ENCODE measurements at regions not wholly inside any gene's neighbourhood (a gene's known extent, or its start where the extent isn't known, plus 50 kb on each side); places are given as distances from the start of the nearest gene placed in this dataset.

DNA sequence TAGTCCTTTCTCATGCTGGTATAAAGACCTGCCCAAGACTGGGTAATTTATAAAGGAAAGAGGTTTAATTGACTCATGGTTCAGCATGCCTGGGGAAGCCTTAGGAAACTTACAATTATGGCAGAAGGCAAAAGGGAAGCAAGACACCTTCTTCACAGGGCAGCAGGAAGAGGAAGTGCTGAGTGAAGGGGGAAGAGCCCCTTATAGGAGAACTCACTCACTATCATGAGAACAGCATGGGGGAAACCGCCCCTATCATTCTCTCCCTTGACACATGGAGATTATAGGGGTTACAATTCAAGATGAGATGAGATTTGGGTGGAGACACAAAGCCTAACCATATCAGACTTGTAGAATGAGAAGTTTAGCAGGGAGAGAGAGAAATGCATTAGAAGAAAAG, 373.3 kb upstream of the DIAPH2 start:
- DNase-seq: no peak

DNA sequence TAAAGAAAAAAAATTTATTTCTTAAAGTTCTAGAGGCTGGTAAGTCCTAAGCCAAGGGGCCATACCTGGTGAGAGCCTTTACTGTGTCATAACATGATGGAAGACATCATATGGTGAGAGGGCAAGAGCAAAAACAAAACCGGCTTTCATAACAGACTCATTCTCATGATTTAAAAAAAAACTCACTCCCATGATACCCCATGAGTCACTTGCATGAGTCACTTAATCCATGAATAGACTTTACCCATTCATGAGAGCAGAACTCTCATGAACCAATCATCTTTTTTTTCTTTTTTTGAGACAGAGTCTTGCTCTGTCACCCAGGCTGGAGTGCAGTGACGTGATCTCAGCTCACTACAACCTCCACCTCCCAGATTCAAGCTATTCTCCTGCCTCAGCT, 369.7 kb upstream of the DIAPH2 start:
- no peak for DNase-seq

DNA sequence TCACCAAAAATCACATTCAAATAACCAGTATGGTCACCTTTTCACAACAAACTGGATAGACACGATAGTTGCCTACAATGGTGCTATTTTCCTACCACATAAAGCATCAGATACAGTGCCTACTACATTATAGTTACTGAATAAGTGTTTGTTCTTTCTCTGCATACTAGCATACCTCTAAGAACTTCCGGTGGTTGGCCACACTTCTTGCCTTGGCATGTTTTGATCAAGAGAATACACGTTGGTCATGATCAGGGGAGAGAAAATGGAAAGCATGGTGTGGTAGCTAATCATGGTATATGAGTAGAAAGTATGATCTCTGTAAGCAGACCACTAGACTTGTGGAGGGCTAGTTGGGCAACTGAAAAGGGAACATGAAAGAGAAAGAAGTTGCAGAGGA, 322.8 kb upstream of the DIAPH2 start:
- DNase-seq: no peak

DNA sequence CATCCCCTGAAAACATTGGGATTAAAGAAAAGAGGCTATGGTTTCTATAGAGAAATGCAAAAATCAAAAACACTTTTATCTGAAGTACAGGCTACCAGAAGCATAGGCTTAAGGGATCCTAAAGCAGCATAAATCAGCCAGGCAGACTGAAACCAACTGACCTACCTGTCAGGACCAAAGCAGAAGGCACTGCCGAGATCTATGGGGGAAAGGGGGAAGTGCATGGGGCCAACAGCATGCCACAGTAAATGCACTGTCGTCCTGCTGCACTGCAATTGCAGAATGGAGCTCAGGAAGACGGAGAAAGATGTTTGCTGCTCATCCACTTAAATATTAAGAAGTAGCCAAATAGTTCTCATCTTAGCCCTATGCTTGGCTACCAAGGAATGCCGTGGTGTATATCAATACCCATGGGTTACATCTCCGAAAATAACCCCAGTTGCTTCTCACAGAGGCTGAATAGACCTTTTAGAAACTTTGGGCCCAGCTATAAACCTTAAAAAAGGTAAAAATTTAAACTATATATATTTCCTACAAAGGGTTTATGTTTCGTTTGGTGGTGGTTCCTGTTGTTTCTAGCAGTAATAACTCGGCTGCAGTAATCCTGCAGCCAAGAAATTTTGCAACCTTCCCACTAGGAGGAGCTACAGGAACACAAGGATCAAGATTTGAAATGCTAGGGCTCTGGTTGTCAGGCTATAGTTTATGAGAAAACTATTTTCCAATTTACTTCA, 312.2 kb upstream of the DIAPH2 start:
- DNase-seq: peak; percentile 1

GRCh38 chrX:96373047-96373355, 311.6 kb upstream of the DIAPH2 start:
- no peak for DNase-seq

GRCh38 chrX:96376266-96376665, 308.4 kb upstream of the DIAPH2 start:
- DNase-seq: no peak

DNA sequence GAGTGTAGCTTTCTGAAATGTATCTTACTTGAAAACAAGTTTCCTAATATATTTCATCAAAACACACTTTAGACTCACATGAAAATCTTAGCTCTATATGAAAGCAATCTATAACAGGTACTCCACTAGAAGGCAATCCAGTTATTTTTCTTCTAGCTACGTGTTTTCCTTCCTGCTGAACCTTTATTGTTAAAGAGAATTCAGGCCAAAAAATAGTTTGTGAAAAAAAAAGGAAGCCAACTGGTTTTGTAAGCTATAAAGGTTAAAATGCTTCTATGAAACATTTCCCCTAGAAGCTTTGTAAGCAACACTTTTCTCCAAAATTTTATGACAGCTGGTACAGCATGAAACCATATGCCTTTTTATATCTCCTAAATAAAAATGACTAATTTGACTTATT, 304.7 kb upstream of the DIAPH2 start:
- no peak for DNase-seq

DNA sequence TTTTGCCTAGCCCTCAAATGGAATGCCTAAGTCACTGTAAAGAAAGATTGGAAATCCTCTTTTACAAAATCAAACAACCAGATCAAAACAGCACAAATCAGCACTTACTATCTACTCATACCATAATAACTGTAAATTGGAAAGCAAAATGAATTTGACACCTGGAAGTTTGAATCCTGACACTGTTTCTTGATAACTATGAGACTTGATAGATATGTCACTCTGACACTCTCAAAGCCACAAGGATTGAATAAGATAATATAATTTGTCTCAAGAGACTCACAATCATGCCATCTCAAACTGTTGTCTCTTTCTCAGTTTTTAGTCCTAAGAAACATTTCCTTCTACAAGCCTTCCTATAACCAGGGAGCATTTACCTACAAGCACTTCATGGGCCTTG, 302.6 kb upstream of the DIAPH2 start:
- no peak for DNase-seq

DNA sequence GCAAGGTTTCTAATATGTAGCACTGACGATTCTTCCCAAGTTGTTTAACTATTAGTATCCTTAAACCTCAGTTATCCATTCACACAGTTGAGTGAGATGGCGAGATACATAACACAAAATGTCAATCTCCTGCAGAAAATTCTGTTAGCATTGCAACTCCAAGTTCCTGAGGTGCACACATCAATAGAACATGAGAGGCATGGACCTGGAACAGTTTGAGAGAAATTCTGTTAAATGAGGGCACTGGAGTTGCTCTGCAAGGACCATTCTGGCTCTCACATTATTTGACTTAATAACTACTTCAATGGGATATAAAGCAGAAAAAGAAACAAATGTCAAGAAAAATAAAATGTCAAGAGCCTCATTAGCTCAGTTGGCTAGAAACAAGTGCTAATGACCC, 301.2 kb upstream of the DIAPH2 start:
- no peak for DNase-seq

- DNase-seq: no peak
Measured at GRCh38 chrX:96386325-96386724, 298.3 kb upstream of the DIAPH2 start.

- no peak for DNase-seq
Measured at GRCh38 chrX:96386981-96387380, 297.7 kb upstream of the DIAPH2 start.

- no peak for DNase-seq
Measured at GRCh38 chrX:96387801-96388200, 296.8 kb upstream of the DIAPH2 start.

DNA sequence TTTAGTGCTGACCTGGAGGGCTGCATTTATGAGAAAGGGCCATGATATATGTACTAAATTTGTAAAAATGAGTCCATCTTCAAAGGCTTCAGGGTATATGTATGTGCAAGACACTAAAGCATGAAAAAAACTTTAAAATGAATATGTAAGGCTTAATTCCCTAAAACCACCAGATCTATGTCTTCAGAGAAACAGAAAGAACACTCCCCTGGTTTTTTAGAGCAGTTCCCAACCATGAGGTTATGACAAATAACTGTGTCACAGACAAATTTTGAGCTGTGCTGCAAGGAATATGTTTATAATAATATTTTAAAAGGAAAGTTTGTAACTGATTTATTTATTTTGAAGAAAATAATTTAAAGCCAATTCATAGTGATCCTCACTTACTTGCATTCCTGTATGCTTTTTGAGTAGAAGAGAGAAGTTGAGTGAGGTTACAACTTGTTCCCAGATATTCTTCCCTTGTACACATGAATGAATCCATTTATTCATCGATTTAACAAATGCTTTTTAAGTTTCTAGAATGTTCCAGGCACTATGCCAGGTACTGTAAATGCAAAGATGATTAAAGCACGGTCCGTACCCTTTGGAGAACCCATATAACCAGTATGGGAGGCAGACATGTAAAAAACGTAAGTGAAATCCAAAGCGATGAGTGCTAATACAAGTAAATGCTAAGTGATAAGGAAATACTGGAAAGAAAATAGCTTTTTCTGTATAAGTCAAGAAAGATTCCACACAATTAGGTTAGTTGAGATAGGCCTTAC, 295.2 kb upstream of the DIAPH2 start:
- DNase-seq: no peak

GRCh38 chrX:96394598-96394997, 290.0 kb upstream of the DIAPH2 start:
- no peak for DNase-seq

DNA sequence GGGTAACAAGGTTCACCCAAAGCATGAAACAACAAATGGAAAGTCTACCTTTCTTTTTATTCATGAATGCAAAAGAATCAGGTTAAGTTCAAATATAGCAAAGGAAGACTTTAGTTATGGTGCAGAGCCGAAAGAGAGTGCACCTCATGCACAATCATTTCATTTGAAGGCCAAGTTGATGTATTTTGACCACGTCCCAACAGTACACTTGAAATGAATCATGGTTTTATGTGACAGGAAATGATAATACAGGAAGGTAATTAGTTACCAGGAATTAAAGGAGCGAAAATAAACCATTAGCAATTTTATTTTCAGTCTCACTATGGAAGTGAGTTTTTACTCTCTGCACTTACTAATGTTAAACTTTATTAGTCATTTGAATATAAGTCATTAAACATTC, 281.2 kb upstream of the DIAPH2 start:
- no peak for DNase-seq

DNA sequence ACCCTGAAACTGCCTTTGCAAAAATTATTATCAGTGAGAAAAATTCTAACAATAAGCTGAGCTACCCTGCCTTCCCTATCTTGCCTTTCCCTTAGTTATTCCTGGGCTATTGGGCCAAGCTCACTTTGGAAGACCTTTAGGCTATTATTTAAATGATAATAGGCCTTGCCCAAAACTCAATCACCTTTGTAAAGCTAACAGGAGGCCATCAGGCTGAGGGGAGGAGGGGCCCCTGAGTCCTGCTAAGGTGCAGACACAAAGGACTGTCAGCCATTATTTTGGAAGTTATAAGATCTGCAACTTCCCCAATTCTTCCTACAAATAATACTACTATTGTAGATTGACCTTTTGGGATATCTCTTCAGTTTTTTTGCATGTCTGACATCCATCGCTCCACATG, 278.8 kb upstream of the DIAPH2 start:
- DNase-seq: no peak

- no peak for DNase-seq
Measured at GRCh38 chrX:96407072-96407471, 277.6 kb upstream of the DIAPH2 start.

DNA sequence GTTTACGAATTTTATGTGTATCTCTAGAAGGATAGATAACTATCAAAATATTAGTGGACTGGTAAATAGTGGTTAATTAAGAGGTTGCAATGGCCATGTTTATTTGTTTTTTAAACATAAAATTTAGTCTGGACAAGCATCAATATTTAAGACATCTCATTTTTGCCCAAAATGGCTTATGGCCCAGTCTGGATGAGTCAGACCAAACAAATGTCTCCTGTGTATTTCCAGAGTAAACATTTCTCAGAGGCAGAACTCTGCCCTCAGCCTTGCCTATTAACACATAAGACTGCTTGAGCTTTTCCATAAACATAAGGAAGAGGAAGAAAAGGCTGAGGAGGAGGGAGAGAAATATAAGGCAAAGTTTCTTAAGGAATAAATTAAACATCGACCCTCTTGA, 277.1 kb upstream of the DIAPH2 start:
- no peak for DNase-seq

GRCh38 chrX:96407981-96408380, 276.7 kb upstream of the DIAPH2 start:
- DNase-seq: no peak

GRCh38 chrX:96410927-96411326, 273.7 kb upstream of the DIAPH2 start:
- DNase-seq: no peak

DNA sequence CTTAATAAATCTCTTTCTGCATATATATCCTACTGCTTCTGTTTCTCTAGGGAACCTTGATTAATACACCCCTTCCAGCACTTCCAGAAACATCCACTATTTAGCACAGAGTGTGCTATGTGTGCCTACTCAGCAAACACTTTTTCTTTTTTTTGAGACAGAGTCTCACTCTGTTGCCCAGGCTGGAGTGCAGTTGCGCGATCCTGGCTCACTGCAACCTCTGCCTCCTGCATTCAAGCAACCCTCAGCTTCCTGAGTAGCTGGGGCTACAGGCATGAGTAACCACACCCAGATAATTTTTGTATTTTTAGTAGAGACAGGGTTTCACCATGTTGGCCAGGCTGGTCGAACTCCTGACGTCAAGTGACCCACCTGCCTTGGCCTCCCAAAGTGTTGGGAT, 266.9 kb upstream of the DIAPH2 start:
- no peak for DNase-seq

- DNase-seq: no peak
Measured at GRCh38 chrX:96424007-96424406, 260.6 kb upstream of the DIAPH2 start.

GRCh38 chrX:96425200-96425599, 259.4 kb upstream of the DIAPH2 start:
- no peak for DNase-seq

DNA sequence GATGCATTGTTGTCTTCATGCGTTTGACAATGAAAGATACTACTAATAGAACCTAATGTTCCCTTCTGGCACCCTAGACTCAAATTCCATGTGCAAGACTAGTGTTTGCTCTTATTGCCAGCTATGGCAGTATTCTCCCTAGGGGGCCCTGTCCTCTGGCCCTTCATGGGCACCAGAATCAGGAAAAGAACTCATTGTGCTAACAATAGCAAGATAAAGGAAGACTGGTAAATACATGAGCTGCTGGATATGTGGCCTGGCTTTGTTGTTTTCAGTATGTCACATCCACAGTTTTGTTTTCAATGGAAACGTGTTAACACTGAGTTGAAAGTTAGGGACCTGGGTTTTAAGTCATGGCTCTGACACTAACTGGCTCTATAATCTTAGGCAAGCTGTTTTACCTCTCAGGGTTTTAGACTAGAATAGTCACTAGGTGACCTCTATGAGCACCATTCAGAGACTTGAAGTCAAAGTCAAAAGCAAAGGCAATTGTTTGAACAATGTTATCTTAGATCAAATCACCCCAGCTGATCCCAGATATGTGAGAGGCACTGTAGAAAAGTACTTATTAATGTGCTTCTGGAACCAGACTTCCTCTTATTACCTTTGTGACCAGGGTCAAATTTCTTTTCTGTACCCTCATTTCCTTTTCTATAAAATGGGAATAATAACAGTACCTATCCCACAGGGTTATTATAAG, 253.7 kb upstream of the DIAPH2 start:
- DNase-seq: no peak
